CD4-positive, alpha-beta T cell treated with Interleukin-17A for 4 hours (primary cell): ENCODE measurements at regions not wholly inside any gene's neighbourhood (a gene's known extent, or its start where the extent isn't known, plus 50 kb on each side); places are given as distances from the start of the nearest gene placed in this dataset.
"Not testable (repeated sequence)": the region's sequence is repeated elsewhere in the genome, so short reads cannot be mapped to it uniquely, and the experiment has no call there.

Experiments used
- DNase-seq: peaks from one replicate; pipeline ENCODE4 v3.0.0-alpha.2; 2020; ENCODE audit warnings: mixed read lengths

DNA sequence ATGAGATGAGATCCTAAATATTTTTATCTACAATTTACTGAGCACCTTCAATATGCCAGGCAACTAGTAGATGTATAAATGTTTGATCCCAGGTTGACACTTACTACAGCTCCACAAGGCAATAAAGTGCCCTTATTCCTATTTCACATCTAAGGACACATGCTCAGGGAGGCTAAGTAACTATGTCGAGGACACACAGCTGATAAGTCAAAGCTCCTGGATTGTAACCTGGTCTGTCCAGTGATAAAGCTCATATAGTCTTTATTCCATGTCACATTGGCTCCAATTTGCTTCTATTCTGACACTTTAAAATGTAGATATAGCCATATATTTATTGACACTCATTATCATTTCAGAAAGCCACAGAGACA, 93.8 kb upstream of the BMAL1 start:
- no peak for DNase-seq

DNA sequence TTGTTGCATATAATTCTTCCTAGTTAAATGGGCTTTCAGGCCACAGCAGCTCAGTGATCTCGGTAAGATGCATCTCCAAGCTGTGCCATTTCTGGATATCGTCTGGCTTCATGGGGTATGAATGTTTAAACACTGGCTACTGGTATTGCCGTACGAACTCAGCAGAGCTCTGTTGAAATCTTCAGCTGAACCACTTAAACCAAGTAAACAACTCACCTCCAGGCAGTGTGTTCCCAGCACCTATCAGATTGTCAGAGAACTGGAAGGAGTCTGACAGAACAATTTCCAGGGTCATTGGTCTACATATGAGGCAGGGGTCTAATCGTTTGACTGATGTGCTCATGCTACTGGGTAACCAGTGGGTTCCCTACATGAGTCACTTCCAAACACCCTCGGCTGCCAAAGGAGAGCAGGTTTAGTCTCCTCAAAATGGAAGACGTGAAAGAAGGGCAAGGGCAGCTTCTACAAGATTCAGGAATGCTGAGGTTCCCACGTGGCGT, 93.2 kb upstream of the BMAL1 start:
- no peak for DNase-seq

DNA sequence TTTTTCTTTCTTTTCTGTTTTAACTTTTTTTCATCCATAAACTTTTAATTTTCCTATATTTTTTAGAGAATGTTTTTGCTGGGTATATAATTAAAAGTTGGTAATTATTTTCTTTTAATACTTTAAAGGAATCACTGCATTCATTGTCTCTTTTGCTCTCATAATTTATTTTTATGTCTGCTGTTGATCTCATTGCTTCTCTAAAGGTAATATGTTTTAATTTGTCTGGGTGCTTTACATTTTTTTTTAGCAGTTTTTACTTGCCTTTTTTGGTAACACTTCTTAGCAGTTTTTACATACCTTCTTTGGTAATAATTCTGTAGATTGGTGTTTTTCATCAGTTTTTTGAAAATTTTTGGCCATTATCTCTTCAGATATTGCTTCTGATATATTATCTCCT, 89.4 kb upstream of the BMAL1 start:
- DNase-seq: no peak

DNA sequence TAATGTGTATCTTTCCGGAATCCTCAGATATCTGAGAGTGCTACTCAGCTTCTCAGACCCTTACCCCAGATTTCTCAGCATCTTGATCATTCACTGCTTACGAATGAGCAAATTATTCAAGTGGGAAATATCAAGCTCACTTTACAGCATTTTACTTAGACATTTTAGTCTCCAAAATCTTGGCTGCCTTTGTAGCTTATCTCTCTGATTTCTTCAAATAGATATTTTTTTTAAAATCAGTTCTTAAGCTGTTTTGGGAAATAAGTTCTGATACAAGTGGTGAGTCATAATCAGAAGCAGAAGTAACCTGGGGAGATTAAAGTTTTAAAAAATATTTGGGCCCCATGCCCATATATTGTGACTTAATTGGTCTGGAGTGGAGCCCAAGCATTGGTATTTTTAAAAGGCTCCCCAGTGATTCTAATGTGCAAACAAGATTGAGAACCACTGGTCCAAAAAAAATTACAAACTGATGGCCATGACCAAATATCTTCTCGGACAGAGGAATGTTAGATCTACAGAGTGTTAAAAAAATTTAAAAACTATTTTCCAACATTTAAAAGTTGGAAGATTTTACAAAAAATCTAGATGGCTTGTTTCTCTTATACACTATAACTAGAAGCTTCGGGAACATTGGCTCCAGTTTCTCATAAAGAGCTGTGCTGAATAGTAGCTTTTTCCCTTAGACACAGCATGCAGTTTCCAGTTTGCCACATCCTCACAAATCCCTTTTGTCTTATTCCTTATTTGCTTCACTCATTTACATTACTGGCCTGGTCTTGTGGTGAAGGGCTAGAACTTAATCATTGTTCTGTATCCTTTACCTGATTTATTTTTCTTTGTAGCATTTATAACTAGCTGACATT, 87.8 kb upstream of the BMAL1 start:
- DNase-seq: no peak

DNA sequence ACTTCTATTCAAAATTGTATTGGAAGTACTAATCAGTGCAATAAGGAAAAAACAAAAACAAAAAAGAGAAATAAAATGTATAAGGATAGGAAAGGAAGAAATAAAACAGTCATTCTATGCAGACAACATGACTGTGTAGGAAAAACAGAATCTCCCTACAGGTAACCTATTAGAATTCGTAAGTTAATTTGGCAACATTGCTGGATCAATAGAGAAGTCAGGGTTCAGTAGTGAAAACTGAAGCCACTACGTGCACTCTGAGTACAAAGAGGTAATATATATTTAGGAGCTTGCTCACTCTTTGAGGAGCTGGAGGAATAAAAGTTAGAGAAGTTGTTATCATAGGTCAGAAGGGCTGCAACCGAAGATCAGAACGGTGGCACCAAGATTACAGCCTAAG, 84.0 kb upstream of the BMAL1 start:
- no peak for DNase-seq

DNA sequence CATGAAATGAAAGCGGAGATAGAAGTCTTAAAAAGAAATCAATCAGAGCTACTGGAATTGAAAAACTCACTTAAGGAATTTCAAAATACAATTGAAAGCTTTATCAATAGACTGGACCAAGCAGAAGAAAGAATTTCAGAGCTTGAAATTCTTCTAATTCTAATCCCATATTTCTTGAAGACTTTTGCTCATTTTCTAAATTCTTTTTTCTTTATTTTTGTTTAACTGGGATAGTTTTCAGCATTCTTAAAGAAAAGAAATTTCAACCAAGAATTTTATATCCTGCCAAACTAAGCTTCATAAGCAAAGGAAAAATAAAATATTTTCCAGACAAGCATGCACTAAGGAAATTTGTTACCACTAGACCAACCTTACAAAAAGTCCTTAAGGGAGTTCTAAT, 80.2 kb upstream of the BMAL1 start:
- not testable (repeated sequence) for DNase-seq

DNA sequence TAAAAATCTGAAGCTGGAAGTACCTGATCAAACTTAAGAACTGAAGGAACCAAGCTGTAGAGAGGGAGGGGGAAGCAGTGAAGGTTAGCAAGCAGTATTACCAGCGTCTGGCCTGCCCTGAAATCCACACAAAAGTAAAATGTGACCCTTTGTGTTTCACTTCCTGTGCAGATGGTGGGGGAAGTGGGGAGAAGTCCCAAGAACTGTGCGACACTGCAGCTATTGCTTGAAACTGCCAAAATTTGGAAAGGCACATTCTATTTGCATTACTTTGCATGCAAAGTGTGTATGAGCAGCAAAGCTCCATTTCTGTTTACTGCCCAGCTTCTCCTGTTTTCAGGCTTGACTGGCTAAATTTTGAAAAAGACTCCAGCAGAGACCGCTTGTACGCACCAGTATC, 72.1 kb upstream of the BMAL1 start:
- DNase-seq: no peak

DNA sequence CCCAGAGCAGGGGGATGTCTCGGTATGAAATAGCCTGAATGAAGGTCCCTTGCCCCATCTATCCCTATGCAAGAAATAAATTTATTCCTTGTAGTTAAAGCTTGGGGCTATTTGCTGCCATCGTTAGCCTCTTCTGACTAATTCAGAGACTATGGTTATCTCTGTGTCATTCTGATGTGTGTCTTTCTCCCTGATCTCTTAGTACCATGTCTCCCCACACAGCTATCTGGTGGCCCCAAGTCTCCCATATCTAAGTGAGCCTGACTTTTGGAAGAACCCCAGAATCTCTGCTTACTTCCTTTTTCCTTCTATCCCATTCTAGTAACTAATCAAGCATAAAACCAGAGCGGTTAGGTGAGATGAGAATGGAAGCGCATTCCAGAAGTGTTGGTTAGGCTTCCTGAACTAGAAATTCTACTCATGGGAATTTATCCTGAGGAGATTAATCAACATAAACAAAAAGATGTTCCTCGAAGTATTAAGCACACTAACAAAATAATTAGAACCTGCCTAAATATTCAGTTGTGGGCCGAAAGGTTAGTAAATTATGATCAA, 71.4 kb upstream of the BMAL1 start:
- no peak for DNase-seq

DNA sequence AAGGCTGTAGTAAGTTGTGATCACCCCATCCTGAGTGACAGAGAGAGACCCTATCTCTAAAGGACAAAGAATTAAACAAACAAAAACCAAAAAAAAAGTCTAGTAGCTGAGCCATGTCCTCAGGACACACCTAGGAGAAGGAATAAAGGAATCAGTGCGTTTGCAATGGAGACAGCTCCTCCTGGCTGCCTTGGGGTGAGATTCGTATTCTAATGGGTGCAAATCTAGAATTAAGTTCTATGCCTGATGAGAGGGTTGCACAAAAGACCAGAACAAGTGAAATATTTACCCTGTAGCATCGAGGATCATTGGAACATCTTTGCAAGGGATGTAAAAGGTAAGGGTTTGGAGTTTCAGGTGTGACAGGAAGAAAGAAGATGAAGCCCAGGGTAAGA, 70.3 kb upstream of the BMAL1 start:
- no peak for DNase-seq

DNA sequence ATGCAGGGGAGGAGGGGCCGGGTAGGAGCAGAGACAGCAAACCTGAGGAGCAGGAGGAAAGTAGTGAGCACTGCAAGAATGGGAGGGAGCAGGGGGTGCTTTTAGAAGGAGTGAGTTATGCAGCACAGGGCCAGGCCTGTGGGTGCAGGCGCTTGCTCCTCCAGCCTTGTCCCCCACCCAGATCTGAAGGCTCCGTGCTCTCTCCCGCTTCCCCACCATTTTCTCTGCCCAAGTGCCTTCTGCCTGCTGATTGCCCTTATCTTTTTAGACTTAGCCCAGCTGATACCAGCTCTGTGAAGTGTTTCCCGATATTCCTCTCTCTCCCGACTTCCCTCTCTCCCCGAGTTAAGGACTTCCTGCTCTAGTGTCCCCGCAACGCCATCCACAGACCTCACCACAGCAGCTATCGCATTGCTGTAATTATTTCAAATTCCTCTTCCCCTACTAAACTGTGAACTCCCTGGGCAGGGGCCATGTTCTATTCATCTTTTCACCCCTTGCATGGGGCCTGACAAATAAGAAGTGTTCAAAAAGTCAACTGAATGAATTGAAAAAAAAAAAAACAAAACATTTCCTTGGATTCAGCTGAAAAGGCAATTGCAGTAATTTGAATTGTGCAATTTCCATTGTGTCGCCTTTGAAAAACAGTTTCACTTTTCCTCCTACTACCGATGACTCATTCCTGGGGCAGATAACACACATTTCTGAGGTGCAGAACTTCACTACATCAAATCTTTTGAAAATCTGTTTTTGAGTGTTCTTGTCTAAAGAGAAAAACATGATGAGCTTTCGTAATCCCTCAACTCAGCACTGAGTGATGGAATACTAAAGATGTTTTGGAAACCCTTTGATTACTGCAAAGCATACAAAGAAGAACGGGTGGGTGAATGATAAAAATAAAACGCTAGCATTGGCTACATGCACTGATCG, 69.7 kb upstream of the BMAL1 start:
- peak; percentile 39 for DNase-seq

DNA sequence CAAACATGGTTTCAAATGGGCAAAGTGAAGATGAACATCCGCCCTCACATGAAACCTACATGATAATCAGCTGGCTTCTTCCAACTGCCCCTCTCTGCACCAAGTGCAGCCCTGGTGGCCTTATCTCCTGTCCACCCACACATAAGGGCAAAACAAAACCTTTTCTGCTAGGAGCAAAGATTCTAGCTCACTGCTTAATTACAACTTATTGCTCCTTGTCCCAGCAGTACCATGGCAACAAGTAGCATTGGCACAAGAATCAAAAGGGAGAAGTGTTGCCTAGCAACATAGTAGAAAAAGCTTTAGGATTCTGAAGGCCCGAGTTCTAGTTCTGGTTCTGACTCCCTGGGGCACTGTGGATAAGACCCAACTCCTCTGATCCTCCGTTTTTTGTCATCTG, 68.7 kb upstream of the BMAL1 start:
- no peak for DNase-seq

DNA sequence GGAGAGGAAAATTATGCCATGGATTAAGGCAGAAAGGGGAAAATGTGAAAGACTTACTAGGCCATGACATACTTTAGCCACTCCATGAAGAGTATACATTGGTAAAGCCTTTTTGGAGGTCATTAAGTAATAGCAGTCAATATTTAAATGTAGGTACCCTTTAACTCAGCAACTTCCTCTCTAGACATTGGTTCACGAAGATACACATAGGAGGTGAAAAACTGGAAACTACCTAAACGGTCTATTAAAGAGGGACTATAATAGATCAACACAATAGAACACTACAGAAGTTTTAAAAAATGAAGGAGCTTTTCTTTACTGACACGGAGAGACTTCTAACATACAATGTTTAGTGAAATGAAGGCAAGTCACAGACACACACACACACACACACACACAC, 68.2 kb upstream of the BMAL1 start:
- DNase-seq: no peak

DNA sequence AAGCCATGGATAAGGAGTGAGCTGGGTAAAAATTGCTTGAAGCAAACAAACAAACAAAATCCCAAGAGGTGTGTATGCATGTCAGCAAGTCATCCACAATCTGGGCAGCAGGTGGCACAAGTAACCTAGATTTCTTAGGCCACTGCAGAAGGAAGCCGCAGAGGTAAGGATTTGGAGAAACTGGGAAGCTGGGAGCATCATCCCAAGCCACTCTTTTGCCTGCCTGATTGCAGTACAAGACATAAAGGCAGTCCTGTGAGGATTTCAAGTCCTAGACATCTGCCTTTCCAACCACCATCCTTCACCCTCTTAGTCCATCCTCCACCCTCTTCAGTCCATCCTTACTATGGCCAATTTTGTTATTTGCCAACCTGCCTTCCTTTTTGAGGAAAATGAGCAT, 67.2 kb upstream of the BMAL1 start:
- DNase-seq: peak; percentile 38

DNA sequence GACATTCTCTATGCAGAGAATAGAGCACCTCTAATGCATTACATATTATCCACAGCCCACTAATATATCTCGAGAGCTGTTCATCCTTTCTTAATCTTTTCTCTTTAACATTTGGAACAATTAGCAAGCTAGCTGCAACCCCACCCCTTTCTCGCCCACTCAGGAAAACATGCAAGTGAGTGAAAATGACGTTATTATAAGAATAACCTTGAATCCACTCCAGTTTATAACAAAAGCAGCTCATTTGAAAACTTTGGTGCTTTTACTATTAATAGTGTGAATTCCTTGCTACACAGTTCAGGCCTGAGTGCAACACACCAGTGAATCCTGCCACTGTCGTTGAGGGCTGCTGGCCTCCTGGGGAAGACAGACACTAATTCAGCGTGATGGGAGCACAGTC, 63.3 kb upstream of the BMAL1 start:
- DNase-seq: no peak

DNA sequence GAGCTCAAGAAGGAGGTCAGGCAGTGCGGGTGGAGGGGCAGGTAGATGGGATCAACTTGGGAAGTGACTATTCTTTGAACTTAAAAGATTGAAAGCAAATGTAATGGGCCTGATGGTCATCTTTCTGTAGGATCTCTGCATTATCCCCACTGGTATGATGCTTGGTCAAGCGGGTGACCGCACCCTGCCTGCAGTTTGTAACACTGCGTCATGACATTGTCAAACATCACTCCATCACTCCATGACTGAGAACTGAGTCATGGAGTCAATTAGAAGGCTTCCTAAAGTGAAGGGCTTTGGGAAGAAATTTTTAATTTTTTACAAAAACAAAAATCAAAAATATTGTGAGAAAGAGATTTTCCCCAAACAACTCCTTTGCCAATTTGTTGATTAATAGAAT, 62.4 kb upstream of the BMAL1 start:
- DNase-seq: no peak

DNA sequence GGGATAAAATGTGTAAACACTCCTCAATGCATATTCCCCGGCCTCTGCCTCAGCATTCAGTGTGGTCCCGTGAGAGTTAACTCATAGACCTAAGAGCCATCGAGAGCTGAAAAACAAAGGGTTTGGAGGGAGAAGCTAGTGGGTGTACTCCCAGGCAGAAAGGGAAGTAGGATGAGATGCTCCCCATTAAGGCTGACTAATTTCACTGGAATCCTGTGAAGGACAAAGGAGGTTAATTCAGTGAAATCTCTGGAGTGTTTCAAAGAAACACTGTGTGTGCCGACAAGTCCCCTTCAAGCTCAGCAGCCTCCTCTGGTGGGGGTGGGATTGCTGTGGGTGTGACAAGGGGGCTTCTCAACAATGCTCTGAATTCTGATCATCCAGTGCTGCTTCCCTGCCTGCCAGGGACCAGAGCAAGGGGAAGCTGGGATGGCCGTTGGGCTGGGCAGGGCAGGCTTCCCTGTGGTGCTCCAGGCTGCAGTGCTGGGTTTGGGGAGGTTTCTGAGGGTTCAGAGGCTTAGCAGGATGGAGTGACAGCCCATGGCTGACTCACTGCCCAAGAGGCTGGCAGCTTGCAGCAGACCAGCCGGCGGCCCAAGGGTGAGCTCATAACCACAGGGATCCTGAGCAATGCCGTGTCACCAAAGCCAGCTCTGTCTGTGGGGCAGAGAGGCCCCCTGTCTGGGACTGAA, 61.4 kb upstream of the BMAL1 start:
- peak; percentile 10 for DNase-seq

DNA sequence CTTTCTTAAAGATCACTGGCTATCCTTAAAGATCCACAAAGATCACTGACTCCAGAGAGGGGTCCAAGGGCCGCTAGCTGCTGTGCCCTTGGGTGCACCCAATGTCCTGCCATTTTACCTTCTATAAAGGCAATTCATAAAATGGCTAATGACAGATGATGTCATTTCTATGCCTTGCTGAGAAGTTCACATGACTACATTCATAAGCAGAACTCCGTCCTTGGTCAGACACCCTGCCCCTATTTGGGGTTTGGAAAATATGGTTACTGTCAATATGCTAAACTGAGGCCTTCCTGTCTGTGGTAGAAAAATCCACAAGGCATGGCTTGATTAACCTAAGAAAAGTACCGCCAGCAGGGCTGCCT, 60.9 kb upstream of the BMAL1 start:
- DNase-seq: no peak

DNA sequence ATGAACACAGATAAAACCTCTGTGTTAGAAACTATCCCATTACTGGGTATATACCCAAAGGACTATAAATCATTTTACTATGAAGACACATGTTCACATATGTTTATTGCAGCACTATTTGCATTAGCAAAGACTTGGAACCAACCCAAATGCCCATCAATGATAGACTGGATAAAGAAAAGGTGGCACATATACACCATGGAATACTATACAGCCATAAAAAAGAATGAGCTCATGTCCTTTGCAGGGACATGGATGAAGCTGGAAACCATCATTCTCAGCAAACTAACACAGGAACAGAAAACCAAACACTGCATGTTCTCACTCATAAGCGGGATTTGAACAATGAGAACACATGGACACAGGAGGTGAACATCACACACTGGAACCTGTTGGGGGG, 58.9 kb upstream of the BMAL1 start:
- DNase-seq: not testable (repeated sequence)

DNA sequence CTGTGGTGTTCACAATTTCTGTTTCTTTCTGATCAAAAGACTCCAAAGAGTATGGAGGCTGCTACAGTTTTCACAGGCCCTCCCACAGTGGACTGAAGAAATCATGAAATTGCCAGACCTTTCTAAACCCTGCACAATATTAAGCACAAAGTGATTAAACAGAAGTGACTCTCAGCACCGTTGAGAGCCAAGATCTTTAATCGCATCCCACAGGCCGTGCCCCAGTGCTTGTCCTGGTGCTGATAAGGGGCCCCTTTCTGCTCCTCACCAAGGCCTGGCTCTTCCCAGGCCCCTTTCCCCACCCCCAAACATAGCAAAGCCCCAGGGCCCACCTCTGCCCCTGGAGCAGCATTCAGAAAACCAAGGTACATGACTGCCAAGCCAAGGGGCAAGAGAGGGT, 57.4 kb upstream of the BMAL1 start:
- no peak for DNase-seq

DNA sequence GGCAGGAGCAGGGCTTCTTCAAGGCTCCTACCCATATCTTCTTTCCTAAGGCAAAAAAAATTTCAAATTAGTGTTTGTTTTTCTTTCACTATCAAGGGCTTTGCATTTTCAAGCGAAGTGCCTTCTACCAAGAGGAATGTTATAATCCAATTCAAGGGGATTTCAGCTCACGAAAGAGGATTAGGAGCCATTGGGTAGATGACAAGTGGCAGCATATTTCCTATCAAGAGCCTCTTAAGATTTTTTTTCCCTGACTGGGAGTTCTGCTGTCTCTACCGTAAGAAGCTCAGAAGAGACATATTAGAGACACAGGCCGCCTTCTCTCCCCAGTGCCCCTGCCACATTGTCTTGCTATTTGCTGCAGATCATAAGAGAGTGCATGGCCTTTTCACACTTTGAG, 55.9 kb upstream of the BMAL1 start:
- DNase-seq: no peak

DNA sequence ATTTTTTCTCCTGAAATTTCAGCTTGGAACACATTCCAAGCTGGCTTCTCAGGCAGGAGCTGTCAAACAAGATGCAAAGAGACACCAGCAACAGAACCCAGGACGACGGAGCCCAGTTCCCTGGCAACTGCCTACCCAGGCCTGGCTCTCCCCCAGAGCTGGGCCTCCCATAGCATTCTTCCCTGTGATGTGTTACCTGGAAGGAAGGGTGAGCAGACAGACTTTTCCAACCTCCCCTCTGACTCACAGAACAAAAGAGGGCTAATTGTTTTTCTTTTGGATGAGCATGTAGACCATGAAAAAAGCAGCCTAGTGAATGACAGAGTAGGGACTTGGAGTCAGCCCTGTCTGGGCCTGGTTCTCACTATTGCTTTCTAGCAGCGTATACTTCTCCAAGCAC, 55.3 kb upstream of the BMAL1 start:
- DNase-seq: no peak

DNA sequence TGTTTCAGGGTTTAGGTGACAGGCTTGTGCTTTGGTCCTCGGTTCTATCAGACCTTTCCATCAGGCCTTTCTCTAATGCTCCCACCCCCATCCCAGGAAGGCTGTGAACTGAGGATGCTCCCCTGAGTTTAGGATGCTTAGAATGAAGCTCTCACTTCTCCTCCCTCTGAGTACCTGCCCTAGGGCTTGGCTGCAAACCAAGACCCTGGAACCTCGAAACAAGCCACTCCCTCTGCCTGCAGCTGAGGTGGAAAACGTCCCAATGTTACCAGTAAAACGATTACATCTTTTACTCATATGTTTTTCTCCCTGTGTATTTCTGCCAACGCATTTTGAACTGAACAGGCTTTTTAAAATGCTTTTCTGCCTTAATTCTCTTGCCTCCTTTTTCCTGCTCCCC, 54.5 kb upstream of the BMAL1 start:
- DNase-seq: no peak

DNA sequence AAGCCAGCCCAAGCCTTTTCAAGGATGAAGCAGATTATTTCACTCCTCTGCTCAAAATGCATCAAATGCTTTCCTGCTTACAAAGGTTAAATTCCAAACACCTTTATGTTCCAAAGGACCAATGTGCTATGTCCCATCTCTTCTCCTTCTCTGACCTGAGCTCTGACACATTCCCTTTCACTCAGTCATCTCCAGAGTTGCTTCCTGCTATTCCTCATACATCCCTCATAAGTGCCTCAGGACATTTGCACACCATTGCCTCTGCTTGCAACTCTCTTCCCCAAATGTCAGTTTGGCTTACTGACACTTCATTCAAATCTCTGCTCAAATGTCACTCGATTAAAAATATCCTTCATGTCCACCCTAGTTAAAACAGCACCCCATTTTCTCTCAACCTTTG, 53.3 kb upstream of the BMAL1 start:
- no peak for DNase-seq
